ENCODE measurements at regions not wholly inside any gene's neighbourhood (a gene's known extent, or its start where the extent isn't known, plus 50 kb on each side); places are given as distances from the start of the nearest gene placed in this dataset.

- TF ChIP-seq POLR2AphosphoS5 (IDR thresholded peaks at IDR 0.05; ENCODE audit: low read depth, low read length) = no peak
- no peak for TF ChIP-seq POLR2A (IDR thresholded peaks at IDR 0.05; ENCODE audit: low read depth, low read length)
- no peak for TF ChIP-seq TAF1 (IDR thresholded peaks at IDR 0.05; ENCODE audit: borderline replicate concordance, low read depth, low read length)
- FAIRE-seq (no peak), DNase-seq (ENCODE audit: insufficient read length) (no peak)
These were observed 217.0 kb upstream of the UBE2E3 start for GRCh38 chr2:180763263-180763989.

GRCh38 chr2:180761224-180761623 lies 219.2 kb upstream of the UBE2E3 start:
- FAIRE-seq = no peak
- DNase-seq (ENCODE audit: insufficient read length) = no peak
- no peak for TF ChIP-seq POLR2A (IDR thresholded peaks at IDR 0.05; ENCODE audit: low read depth, low read length)
- no peak for TF ChIP-seq POLR2AphosphoS5 (IDR thresholded peaks at IDR 0.05; ENCODE audit: low read depth, low read length)
- TF ChIP-seq TAF1 (IDR thresholded peaks at IDR 0.05; ENCODE audit: borderline replicate concordance, low read depth, low read length) = no peak

- TF ChIP-seq POLR2A (IDR thresholded peaks at IDR 0.05; ENCODE audit: low read depth, low read length) (no peak), TAF1 (IDR thresholded peaks at IDR 0.05; ENCODE audit: borderline replicate concordance, low read depth, low read length) (no peak), POLR2AphosphoS5 (IDR thresholded peaks at IDR 0.05; ENCODE audit: low read depth, low read length) (no peak)
- no peak for FAIRE-seq
- no peak for DNase-seq (ENCODE audit: insufficient read length)
These were observed 220.8 kb upstream of the UBE2E3 start for GRCh38 chr2:180759631-180760030.

- FAIRE-seq (no peak), DNase-seq (ENCODE audit: insufficient read length) (no peak)
- TF ChIP-seq POLR2A (IDR thresholded peaks at IDR 0.05; ENCODE audit: low read depth, low read length) (no peak), POLR2AphosphoS5 (IDR thresholded peaks at IDR 0.05; ENCODE audit: low read depth, low read length) (no peak), TAF1 (IDR thresholded peaks at IDR 0.05; ENCODE audit: borderline replicate concordance, low read depth, low read length) (no peak)
These were observed 226.3 kb upstream of the UBE2E3 start for GRCh38 chr2:180753809-180754761.

GRCh38 chr2:180751306-180751920 lies 229.0 kb upstream of the UBE2E3 start:
- FAIRE-seq (no peak), DNase-seq (ENCODE audit: insufficient read length) (no peak)
- no peak for TF ChIP-seq POLR2AphosphoS5 (IDR thresholded peaks at IDR 0.05; ENCODE audit: low read depth, low read length)
- no peak for TF ChIP-seq TAF1 (IDR thresholded peaks at IDR 0.05; ENCODE audit: borderline replicate concordance, low read depth, low read length)
- no peak for TF ChIP-seq POLR2A (IDR thresholded peaks at IDR 0.05; ENCODE audit: low read depth, low read length)

- no peak for DNase-seq (ENCODE audit: insufficient read length)
- FAIRE-seq = no peak
- TF ChIP-seq POLR2AphosphoS5 (IDR thresholded peaks at IDR 0.05; ENCODE audit: low read depth, low read length) = no peak
- TF ChIP-seq POLR2A (IDR thresholded peaks at IDR 0.05; ENCODE audit: low read depth, low read length) = no peak
- TF ChIP-seq TAF1 (IDR thresholded peaks at IDR 0.05; ENCODE audit: borderline replicate concordance, low read depth, low read length) = no peak
These were observed 232.7 kb upstream of the UBE2E3 start for GRCh38 chr2:180747728-180748127.

GRCh38 chr2:180743401-180743800 lies 237.0 kb upstream of the UBE2E3 start:
- TF ChIP-seq POLR2A (IDR thresholded peaks at IDR 0.05; ENCODE audit: low read depth, low read length) (no peak), POLR2AphosphoS5 (IDR thresholded peaks at IDR 0.05; ENCODE audit: low read depth, low read length) (no peak), TAF1 (IDR thresholded peaks at IDR 0.05; ENCODE audit: borderline replicate concordance, low read depth, low read length) (no peak)
- FAIRE-seq (no peak), DNase-seq (ENCODE audit: insufficient read length) (no peak)

- no peak for DNase-seq (ENCODE audit: insufficient read length)
- no peak for TF ChIP-seq POLR2A (IDR thresholded peaks at IDR 0.05; ENCODE audit: low read depth, low read length)
- FAIRE-seq = no peak
These were observed 237.6 kb upstream of the UBE2E3 start for GRCh38 chr2:180742801-180743200.

- FAIRE-seq = no peak
- DNase-seq (ENCODE audit: insufficient read length) = no peak
- no peak for TF ChIP-seq POLR2A (IDR thresholded peaks at IDR 0.05; ENCODE audit: low read depth, low read length)
- no peak for TF ChIP-seq POLR2AphosphoS5 (IDR thresholded peaks at IDR 0.05; ENCODE audit: low read depth, low read length)
- TF ChIP-seq TAF1 (IDR thresholded peaks at IDR 0.05; ENCODE audit: borderline replicate concordance, low read depth, low read length) = no peak
These were observed 241.3 kb upstream of the UBE2E3 start for GRCh38 chr2:180739070-180739469.

- FAIRE-seq (no peak), DNase-seq (ENCODE audit: insufficient read length) (no peak)
- TF ChIP-seq TAF1 (IDR thresholded peaks at IDR 0.05; ENCODE audit: borderline replicate concordance, low read depth, low read length) (no peak), POLR2AphosphoS5 (IDR thresholded peaks at IDR 0.05; ENCODE audit: low read depth, low read length) (no peak), POLR2A (IDR thresholded peaks at IDR 0.05; ENCODE audit: low read depth, low read length) (no peak)
These were observed 244.6 kb upstream of the UBE2E3 start for GRCh38 chr2:180735799-180736198.

- TF ChIP-seq POLR2A (IDR thresholded peaks at IDR 0.05; ENCODE audit: low read depth, low read length) (no peak), TAF1 (IDR thresholded peaks at IDR 0.05; ENCODE audit: borderline replicate concordance, low read depth, low read length) (no peak), POLR2AphosphoS5 (IDR thresholded peaks at IDR 0.05; ENCODE audit: low read depth, low read length) (no peak)
- no peak for DNase-seq (ENCODE audit: insufficient read length)
- no peak for FAIRE-seq
These were observed 246.0 kb upstream of the UBE2E3 start for GRCh38 chr2:180734382-180734781.
